ENCODE measurements at regions not wholly inside any gene's neighbourhood (a gene's known extent, or its start where the extent isn't known, plus 50 kb on each side); places are given as distances from the start of the nearest gene placed in this dataset.

DNA sequence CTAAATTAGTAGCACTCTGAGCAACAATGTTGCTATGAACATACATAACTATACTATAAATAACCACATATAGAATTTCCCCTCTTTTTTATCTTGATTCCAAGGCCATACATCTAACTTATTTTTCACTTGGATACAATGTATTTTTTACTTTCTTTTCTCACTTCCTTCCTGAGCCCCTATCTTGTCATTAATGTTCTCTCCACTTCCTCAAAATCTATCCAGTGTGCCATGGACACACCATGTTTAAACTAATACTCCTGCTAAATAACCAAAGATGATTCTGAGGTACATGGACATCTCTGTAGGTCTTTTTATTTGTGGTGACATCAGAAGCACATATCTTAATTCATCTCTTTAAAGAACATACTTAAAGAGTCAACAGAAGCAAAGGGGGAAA is 251.2 kb downstream of the C12orf42 start:
- no peaks in the 10 kb centered on the region for H3K79me2 ChIP-seq (ENCODE audit: control insufficient read depth, insufficient read depth, low read length)
- FAIRE-seq, result no peak
- H3K27ac ChIP-seq (ENCODE audit: extremely low read depth, low read depth, low read length), result no peak overlapping the region
- in situ Hi-C loops (cut with MboI), result no loop called here
- H2AFZ ChIP-seq (ENCODE audit: low read depth, low read length), result no peak overlapping the region
- H3K4me1 ChIP-seq (replicated peaks in 1 of 2; ENCODE audit: control insufficient read depth in 2 of 2, insufficient read depth in 2 of 2, low read length in 2 of 2), result no peaks in the 10 kb centered on the region
- H3K27me3 ChIP-seq (ENCODE audit: control insufficient read depth in 2 of 2, insufficient read depth in 2 of 2, low read length in 2 of 2), result no peaks in the 10 kb centered on the region
- H3K9me3 ChIP-seq (replicated peaks; ENCODE audit: control insufficient read depth, insufficient read depth, low read depth, low read length), result no peaks in the 10 kb centered on the region
- POLR2A ChIA-PET, result no interaction called here
- intact Hi-C loops (cut with micrococcal nuclease), result no loop called here
- CTCF ChIA-PET (ENCODE audit: low intra/inter-chr PET ratio), result no interaction called here
- no peak overlapping the region for H3K9ac ChIP-seq (ENCODE audit: insufficient read depth in 1 of 2, low read depth in 2 of 2, low read length in 2 of 2)
- no peaks in the 10 kb centered on the region for H3K36me3 ChIP-seq (ENCODE audit: control insufficient read depth, insufficient read depth, low read length)
- no peaks in the 10 kb centered on the region for H3K9me1 ChIP-seq (ENCODE audit: control insufficient read depth, insufficient read depth, low read length)
- TF ChIP-seq CEBPG (CRISPR knock-in tag; IDR thresholded peaks at IDR 0.05) (no peak), CEBPG (tag; conservative IDR thresholded peaks at IDR 0.05 in 1 of 2, IDR thresholded peaks at IDR 0.05 in 1 of 2) (no peak), HCFC1 (IDR thresholded peaks at IDR 0.05; ENCODE audit: low read depth, low read length) (no peak), CBFB (CRISPR knock-in tag; IDR thresholded peaks at IDR 0.05) (no peak), ZNF41 (CRISPR knock-in tag; conservative IDR thresholded peaks at IDR 0.05) (no peak), RAD51 (IDR thresholded peaks at IDR 0.05; ENCODE audit: borderline replicate concordance, low read depth) (no peak), HNRNPH1 (optimal IDR thresholded peaks at IDR 0.05; ENCODE audit: low read depth, low read length) (no peak), ZNF12 (CRISPR knock-in tag; IDR thresholded peaks at IDR 0.05) (no peak), ATF1 (CRISPR knock-in tag; IDR thresholded peaks at IDR 0.05) (no peak), ATF1 (tag; IDR thresholded peaks at IDR 0.05) (no peak)
- TF ChIP-seq, protein P1, sequence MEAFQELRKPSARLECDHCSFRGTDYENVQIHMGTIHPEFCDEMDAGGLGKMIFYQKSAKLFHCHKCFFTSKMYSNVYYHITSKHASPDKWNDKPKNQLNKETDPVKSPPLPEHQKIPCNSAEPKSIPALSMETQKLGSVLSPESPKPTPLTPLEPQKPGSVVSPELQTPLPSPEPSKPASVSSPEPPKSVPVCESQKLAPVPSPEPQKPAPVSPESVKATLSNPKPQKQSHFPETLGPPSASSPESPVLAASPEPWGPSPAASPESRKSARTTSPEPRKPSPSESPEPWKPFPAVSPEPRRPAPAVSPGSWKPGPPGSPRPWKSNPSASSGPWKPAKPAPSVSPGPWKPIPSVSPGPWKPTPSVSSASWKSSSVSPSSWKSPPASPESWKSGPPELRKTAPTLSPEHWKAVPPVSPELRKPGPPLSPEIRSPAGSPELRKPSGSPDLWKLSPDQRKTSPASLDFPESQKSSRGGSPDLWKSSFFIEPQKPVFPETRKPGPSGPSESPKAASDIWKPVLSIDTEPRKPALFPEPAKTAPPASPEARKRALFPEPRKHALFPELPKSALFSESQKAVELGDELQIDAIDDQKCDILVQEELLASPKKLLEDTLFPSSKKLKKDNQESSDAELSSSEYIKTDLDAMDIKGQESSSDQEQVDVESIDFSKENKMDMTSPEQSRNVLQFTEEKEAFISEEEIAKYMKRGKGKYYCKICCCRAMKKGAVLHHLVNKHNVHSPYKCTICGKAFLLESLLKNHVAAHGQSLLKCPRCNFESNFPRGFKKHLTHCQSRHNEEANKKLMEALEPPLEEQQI (IDR thresholded peaks at IDR 0.05), result no peak
- TF ChIP-seq, protein P2, sequence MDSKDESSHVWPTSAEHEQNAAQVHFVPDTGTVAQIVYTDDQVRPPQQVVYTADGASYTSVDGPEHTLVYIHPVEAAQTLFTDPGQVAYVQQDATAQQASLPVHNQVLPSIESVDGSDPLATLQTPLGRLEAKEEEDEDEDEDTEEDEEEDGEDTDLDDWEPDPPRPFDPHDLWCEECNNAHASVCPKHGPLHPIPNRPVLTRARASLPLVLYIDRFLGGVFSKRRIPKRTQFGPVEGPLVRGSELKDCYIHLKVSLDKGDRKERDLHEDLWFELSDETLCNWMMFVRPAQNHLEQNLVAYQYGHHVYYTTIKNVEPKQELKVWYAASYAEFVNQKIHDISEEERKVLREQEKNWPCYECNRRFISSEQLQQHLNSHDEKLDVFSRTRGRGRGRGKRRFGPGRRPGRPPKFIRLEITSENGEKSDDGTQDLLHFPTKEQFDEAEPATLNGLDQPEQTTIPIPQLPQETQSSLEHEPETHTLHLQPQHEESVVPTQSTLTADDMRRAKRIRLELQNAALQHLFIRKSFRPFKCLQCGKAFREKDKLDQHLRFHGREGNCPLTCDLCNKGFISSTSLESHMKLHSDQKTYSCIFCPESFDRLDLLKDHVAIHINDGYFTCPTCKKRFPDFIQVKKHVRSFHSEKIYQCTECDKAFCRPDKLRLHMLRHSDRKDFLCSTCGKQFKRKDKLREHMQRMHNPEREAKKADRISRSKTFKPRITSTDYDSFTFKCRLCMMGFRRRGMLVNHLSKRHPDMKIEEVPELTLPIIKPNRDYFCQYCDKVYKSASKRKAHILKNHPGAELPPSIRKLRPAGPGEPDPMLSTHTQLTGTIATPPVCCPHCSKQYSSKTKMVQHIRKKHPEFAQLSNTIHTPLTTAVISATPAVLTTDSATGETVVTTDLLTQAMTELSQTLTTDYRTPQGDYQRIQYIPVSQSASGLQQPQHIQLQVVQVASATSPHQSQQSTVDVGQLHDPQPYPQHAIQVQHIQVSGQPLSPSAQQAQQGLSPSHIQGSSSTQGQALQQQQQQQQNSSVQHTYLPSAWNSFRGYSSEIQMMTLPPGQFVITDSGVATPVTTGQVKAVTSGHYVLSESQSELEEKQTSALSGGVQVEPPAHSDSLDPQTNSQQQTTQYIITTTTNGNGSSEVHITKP (IDR thresholded peaks at IDR 0.05; ENCODE audit: partially characterized antibody), result no peak
- TF ChIP-seq, protein P3, sequence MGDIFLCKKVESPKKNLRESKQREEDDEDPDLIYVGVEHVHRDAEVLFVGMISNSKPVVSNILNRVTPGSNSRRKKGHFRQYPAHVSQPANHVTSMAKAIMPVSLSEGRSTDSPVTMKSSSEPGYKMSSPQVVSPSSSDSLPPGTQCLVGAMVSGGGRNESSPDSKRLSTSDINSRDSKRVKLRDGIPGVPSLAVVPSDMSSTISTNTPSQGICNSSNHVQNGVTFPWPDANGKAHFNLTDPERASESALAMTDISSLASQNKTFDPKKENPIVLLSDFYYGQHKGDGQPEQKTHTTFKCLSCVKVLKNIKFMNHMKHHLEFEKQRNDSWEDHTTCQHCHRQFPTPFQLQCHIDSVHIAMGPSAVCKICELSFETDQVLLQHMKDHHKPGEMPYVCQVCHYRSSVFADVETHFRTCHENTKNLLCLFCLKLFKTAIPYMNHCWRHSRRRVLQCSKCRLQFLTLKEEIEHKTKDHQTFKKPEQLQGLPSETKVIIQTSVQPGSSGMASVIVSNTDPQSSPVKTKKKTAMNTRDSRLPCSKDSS (IDR thresholded peaks at IDR 0.05; ENCODE audit: low read depth, partially characterized antibody), result no peak
- TF ChIP-seq, protein P4, sequence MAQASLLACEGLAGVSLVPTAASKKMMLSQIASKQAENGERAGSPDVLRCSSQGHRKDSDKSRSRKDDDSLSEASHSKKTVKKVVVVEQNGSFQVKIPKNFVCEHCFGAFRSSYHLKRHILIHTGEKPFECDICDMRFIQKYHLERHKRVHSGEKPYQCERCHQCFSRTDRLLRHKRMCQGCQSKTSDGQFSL (CRISPR knock-in tag; IDR thresholded peaks at IDR 0.05), result no peak
- TF ChIP-seq, protein P4 (tag; IDR thresholded peaks at IDR 0.05), result no peak
- H4K20me1 ChIP-seq (replicated peaks; ENCODE audit: control insufficient read depth, insufficient read depth, low read length), result no peaks in the 10 kb centered on the region
- ATAC-seq, result no peak
- H3K4me3 ChIP-seq, result no peak overlapping the region
- DNase-seq (ENCODE audit: extremely low read depth in 1 of 4, low spot score in 3 of 4), result no peak
- H3K4me2 ChIP-seq (ENCODE audit: insufficient read depth, low read length), result no peak overlapping the region
- BruUV-seq (replicated peaks), result no TSS peak
